Transverse colon (tissue), 3 donors: ENCODE measurements at regions not wholly inside any gene's neighbourhood (a gene's known extent, or its start where the extent isn't known, plus 50 kb on each side); places are given as distances from the start of the nearest gene placed in this dataset.

Source experiments
- CTCF ChIP-seq, 5 experiments: fragments of 200-600 bp in 3 of 5; fragments of 450-650 bp in 2 of 5; sonication (generic) in 3 of 5; IDR thresholded peaks; 1 replicate in 2 of 5; 2 replicates in 3 of 5; pipeline ENCODE4 v1.5.1; 2016 to 2017; ENCODE audit warnings: antibody characterized with exemption in 5 of 5, inconsistent platforms in 3 of 5, mild to moderate bottlenecking in 2 of 5, moderate library complexity in 1 of 5
- POLR2A ChIP-seq: fragments of 450-650 bp; IDR thresholded peaks from one replicate; pipeline ENCODE4 v1.6.1; 2016; ENCODE audit warnings: antibody characterized with exemption, mild to moderate bottlenecking, moderate library complexity

GRCh38 chr12:58414398-58414871 is 473.1 kb downstream of the ATP23 start:
- no peak for TF ChIP-seq CTCF (IDR thresholded peaks at IDR 0.05)
- no peak for TF ChIP-seq POLR2A
